ENCODE measurements at regions not wholly inside any gene's neighbourhood (a gene's known extent, or its start where the extent isn't known, plus 50 kb on each side); places are given as distances from the start of the nearest gene placed in this dataset.

GRCh38 chr1:164914208-164914607 lies 355.2 kb downstream of the PBX1 start:
- ATAC-seq (replicated peaks in 6 of 8), result peak in 5 of 8 experiments; percentile 26 to 87 (median 66)

DNA sequence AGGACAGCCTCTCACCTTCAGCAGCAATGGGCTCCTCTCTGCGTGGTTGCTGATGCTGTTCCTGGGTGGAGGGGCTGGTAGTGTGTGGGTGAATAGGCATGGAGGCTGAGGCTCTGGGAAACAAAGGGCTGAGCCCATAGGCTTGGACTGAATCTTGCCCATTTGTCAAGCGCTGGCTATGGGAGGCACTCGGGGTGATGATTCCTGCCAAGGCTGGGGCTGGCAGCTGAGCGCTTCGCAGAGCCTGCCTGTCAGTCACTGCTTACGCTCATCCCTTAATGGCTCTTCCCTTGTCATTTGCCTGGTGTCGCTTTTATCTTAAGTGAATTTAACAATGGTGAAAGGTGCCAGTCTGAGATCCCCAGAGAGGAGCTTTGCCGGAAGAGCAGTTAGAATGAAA lies 353.3 kb downstream of the PBX1 start:
- ATAC-seq (replicated peaks in 6 of 8), result no peak
- WGBS, 10 experiments, result 0 to 100% (median 90%) methylated on average over 1 to 8 of the region's 8 CpGs; no CpG with 5 or more reads in 2 of the 10 experiments
- Histone ChIP-seq H3K27ac (no peak overlapping the region), H3K4me3 (no peak overlapping the region), H3K4me1 (replicated peaks in 1 of 2) (no peaks in the 10 kb centered on the region)
- in situ Hi-C loops (cut with MboI; ENCODE audit: low pct_unique_long_range_greater_than_20kb in 2 of 9, low sequenced_read_pairs in 9 of 9, unreplicated experiment in 9 of 9), result no loop called here

More at GRCh38 chr1:164914208-164914607, 355.2 kb downstream of the PBX1 start:
- H3K4me3 ChIP-seq, result no peak overlapping the region
- 0 to 100% (median 58%) methylated on average over 1 of the region's 1 CpG; no CpG with 5 or more reads in 3 of the 10 experiments for WGBS, 10 experiments
- in situ Hi-C loops (cut with MboI; ENCODE audit: low pct_unique_long_range_greater_than_20kb in 2 of 9, low sequenced_read_pairs in 9 of 9, unreplicated experiment in 9 of 9), result no loop called here
- H3K27ac ChIP-seq, result no peak overlapping the region
- no peaks in the 10 kb centered on the region for H3K4me1 ChIP-seq (replicated peaks in 1 of 2)

DNA sequence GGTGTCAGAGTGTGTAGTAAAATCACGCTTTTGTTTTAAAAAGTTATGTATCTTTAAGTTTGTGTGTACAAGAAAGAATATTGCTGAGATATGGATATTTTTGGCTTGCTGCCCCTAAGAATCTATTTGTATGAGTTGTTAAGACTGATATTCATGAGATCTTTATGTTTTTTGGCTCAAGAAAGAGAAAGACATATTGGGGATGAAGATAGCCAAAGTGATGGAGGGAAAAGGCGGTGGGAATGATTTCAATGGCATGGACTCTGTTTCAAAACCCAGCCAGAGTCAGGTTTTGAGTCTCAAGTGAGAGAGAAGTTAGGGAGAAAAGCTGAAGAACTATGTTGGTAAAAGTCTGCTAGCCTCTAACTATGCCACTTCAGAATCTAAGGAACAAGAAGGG lies 351.7 kb downstream of the PBX1 start:
- H3K4me1 ChIP-seq (replicated peaks in 1 of 2), result no peaks in the 10 kb centered on the region
- H3K27ac ChIP-seq, result no peak overlapping the region
- H3K4me3 ChIP-seq, result no peak overlapping the region
- no peak for ATAC-seq (replicated peaks in 6 of 8)
- WGBS, 10 experiments, result 20 to 100% (median 76%) methylated on average over 1 to 2 of the region's 2 CpGs
- in situ Hi-C loops (cut with MboI; ENCODE audit: low pct_unique_long_range_greater_than_20kb in 2 of 9, low sequenced_read_pairs in 9 of 9, unreplicated experiment in 9 of 9), result no loop called here

DNA sequence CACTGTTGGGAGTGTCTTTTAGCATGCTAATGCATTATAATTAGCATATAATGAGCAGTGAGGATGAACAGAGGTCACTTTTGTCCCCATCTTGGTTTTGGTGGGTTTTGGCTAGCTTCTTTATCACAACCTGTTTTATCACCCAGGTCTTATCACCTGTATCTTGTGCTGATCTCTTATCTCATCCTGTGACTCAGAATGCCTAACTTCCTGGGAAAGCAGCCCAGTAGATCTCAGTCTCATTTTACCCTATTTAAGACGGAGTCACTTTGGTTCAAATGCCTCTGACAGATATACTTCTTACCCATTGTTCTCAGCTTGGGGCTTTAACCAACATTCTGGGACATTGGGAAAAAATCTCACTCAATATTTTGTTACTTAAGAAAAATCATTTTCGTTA lies 348.7 kb downstream of the PBX1 start:
- no peak for ATAC-seq (replicated peaks in 6 of 8)
- in situ Hi-C loops (cut with MboI; ENCODE audit: low pct_unique_long_range_greater_than_20kb in 2 of 9, low sequenced_read_pairs in 9 of 9, unreplicated experiment in 9 of 9), result no loop called here
- no peak overlapping the region for H3K27ac ChIP-seq
- no peak overlapping the region for H3K4me3 ChIP-seq
- no peaks in the 10 kb centered on the region for H3K4me1 ChIP-seq (replicated peaks in 1 of 2)
- WGBS, 10 experiments, result 0 to 100% (median 48%) methylated on average over 1 to 2 of the region's 2 CpGs

GRCh38 chr1:164905869-164906268 lies 346.9 kb downstream of the PBX1 start:
- H3K27ac ChIP-seq, result no peak overlapping the region
- in situ Hi-C loops (cut with MboI; ENCODE audit: low pct_unique_long_range_greater_than_20kb in 2 of 9, low sequenced_read_pairs in 9 of 9, unreplicated experiment in 9 of 9), result no loop called here
- no peak for ATAC-seq (replicated peaks in 6 of 8)
- no peak overlapping the region for H3K4me3 ChIP-seq
- 30 to 100% (median 83%) methylated on average over 1 to 9 of the region's 9 CpGs for WGBS, 10 experiments
- no peaks in the 10 kb centered on the region for H3K4me1 ChIP-seq (replicated peaks in 1 of 2)

GRCh38 chr1:164902491-164902890 lies 343.5 kb downstream of the PBX1 start:
- Histone ChIP-seq H3K4me3 (no peak overlapping the region), H3K27ac (no peak overlapping the region), H3K4me1 (replicated peaks in 1 of 2) (no peaks in the 10 kb centered on the region)
- WGBS, 10 experiments, result 0 to 73% (median 44%) methylated on average over 1 to 2 of the region's 2 CpGs
- in situ Hi-C loops (cut with MboI; ENCODE audit: low pct_unique_long_range_greater_than_20kb in 2 of 9, low sequenced_read_pairs in 9 of 9, unreplicated experiment in 9 of 9), result no loop called here
- no peak for ATAC-seq (replicated peaks in 6 of 8)
